Gastrocnemius medialis (tissue), 4 donors: ENCODE measurements at regions not wholly inside any gene's neighbourhood (a gene's known extent, or its start where the extent isn't known, plus 50 kb on each side); places are given as distances from the start of the nearest gene placed in this dataset.

Experiments used
- ATAC-seq, 2 donors: fragments of 150-250 bp; one replicate each; pipeline ENCODE4 v1.9.1; 2016
- DNase-seq, 2 donors: peaks; one replicate each; pipeline ENCODE4 v3.0.0-alpha.2; 2019
- H3K27ac ChIP-seq, 4 donors: fragments of 200-600 bp; sonication (generic); 1 replicate in 1 of 4; 2 replicates in 3 of 4; pipeline ENCODE4 v1.5.1; 2016 to 2018; ENCODE audit warnings: mild to moderate bottlenecking in 2 of 4, moderate library complexity in 1 of 4
- H3K27me3 ChIP-seq, 3 donors: fragments of 200-600 bp; sonication (generic) in 2 of 3; 1 replicate in 1 of 3; 2 replicates in 2 of 3; pipeline versions ENCODE4 v1.5.1 to v1.6.0; 2016 to 2019; ENCODE audit warnings: mild to moderate bottlenecking in 1 of 3, moderate library complexity in 1 of 3
- H3K36me3 ChIP-seq, 2 donors: fragments of 200-600 bp; sonication (generic) in 1 of 2; one replicate each; pipeline ENCODE4 v1.5.1; 2017 to 2018
- H3K4me1 ChIP-seq, 2 donors: fragments of 200-600 bp; sonication (generic) in 1 of 2; one replicate each; pipeline ENCODE4 v1.5.1; 2016 to 2017; ENCODE audit warnings: mild to moderate bottlenecking in 2 of 2
- H3K4me3 ChIP-seq, 4 donors: fragments of 200-600 bp; sonication (generic) in 3 of 4; 1 replicate in 1 of 4; 2 replicates in 3 of 4; pipeline ENCODE4 v1.5.1; 2016 to 2019; ENCODE audit warnings: mild to moderate bottlenecking in 2 of 4
- H3K9me3 ChIP-seq, 3 donors: fragments of 200-600 bp; sonication (generic) in 2 of 3; 1 replicate in 1 of 3; 2 replicates in 2 of 3; pipeline ENCODE4 v1.5.1; 2016 to 2019
- CTCF ChIP-seq, 5 experiments: fragments of 450-650 bp in 3 of 5; fragments of 200-600 bp in 2 of 5; sonication (generic) in 2 of 5; IDR thresholded peaks in 4 of 5; conservative IDR thresholded peaks in 1 of 5; 1 replicate in 4 of 5; 2 replicates in 1 of 5; pipeline ENCODE4 v1.5.1; 2016 to 2019; ENCODE audit warnings: antibody characterized with exemption in 5 of 5, mild to moderate bottlenecking in 3 of 5, moderate library complexity in 3 of 5
- POLR2A ChIP-seq, 2 donors: fragments of 450-650 bp; IDR thresholded peaks; one replicate each; pipeline ENCODE4 v1.6.1; 2017; ENCODE audit warnings: antibody characterized with exemption in 2 of 2, mild to moderate bottlenecking in 2 of 2, moderate library complexity in 2 of 2
- in situ Hi-C, 4 donors: fragments of 200-750 bp; cut with MboI; loops; one replicate each; pipeline versions ENCODE4 v1.15.0 to v1.8.0; 2017; ENCODE audit warnings: low sequenced_read_pairs in 4 of 4
- intact Hi-C: fragments of 100-400 bp; cut with DNase I; formaldehyde crosslinking; loops from one replicate; pipeline ENCODE4 v1.15.1; 2023; ENCODE audit warnings: low total_unique reads

GRCh38 chr6:23455754-23456153 is 670.3 kb upstream of the NRSN1 start:
- Histone ChIP-seq H3K4me3 (no peak overlapping the region), H3K9me3 (no peaks in the 10 kb centered on the region), H3K4me1 (no peaks in the 10 kb centered on the region), H3K27me3 (no peaks in the 10 kb centered on the region), H3K36me3 (no peaks in the 10 kb centered on the region), H3K27ac (no peak overlapping the region)
- in situ Hi-C loops (no loop called here), intact Hi-C loops (no loop called here)
- no peak for ATAC-seq
- TF ChIP-seq CTCF (IDR thresholded peaks at IDR 0.05 in 4 of 5, conservative IDR thresholded peaks at IDR 0.05 in 1 of 5) (no peak), POLR2A (IDR thresholded peaks at IDR 0.05) (no peak)
- no peak for DNase-seq

GRCh38 chr6:23456396-23456795 is 669.6 kb upstream of the NRSN1 start:
- in situ Hi-C loops: no loop called here
- H3K27me3 ChIP-seq: no peaks in the 10 kb centered on the region
- no peak for ATAC-seq

GRCh38 chr6:23457321-23457720 is 668.7 kb upstream of the NRSN1 start:
- TF ChIP-seq CTCF (IDR thresholded peaks at IDR 0.05 in 4 of 5, conservative IDR thresholded peaks at IDR 0.05 in 1 of 5) (no peak), POLR2A (IDR thresholded peaks at IDR 0.05) (no peak)
- no peaks in the 10 kb centered on the region for H3K4me1 ChIP-seq
- no peaks in the 10 kb centered on the region for H3K36me3 ChIP-seq
- H3K9me3 ChIP-seq: no peaks in the 10 kb centered on the region
- in situ Hi-C loops (no loop called here), intact Hi-C loops (no loop called here)
- H3K4me3 ChIP-seq: no peak overlapping the region
- H3K27me3 ChIP-seq: no peaks in the 10 kb centered on the region
- DNase-seq: no peak
- no peak for ATAC-seq
- no peak overlapping the region for H3K27ac ChIP-seq

More at GRCh38 chr6:23456396-23456795, 669.6 kb upstream of the NRSN1 start:
- Histone ChIP-seq H3K9me3 (no peaks in the 10 kb centered on the region), H3K27ac (no peak overlapping the region), H3K4me1 (no peaks in the 10 kb centered on the region), H3K4me3 (no peak overlapping the region), H3K36me3 (no peaks in the 10 kb centered on the region)
- DNase-seq: no peak
- TF ChIP-seq POLR2A (IDR thresholded peaks at IDR 0.05) (no peak), CTCF (IDR thresholded peaks at IDR 0.05 in 4 of 5, conservative IDR thresholded peaks at IDR 0.05 in 1 of 5) (no peak)
- intact Hi-C loops: no loop called here

- H3K4me3 ChIP-seq: no peak overlapping the region
- no peaks in the 10 kb centered on the region for H3K9me3 ChIP-seq
- DNase-seq (no peak), ATAC-seq (no peak)
- no peaks in the 10 kb centered on the region for H3K36me3 ChIP-seq
- no peaks in the 10 kb centered on the region for H3K4me1 ChIP-seq
- no peak overlapping the region for H3K27ac ChIP-seq
- TF ChIP-seq CTCF (IDR thresholded peaks at IDR 0.05 in 4 of 5, conservative IDR thresholded peaks at IDR 0.05 in 1 of 5): no peak
- no peak for TF ChIP-seq POLR2A (IDR thresholded peaks at IDR 0.05)
- intact Hi-C loops: no loop called here
- H3K27me3 ChIP-seq: no peaks in the 10 kb centered on the region
- in situ Hi-C loops: no loop called here
Measured at GRCh38 chr6:23465912-23466311, 660.1 kb upstream of the NRSN1 start.

- intact Hi-C loops: no loop called here
- Histone ChIP-seq H3K27ac (no peak overlapping the region), H3K27me3 (no peaks in the 10 kb centered on the region), H3K9me3 (no peaks in the 10 kb centered on the region), H3K4me1 (no peaks in the 10 kb centered on the region), H3K4me3 (no peak overlapping the region), H3K36me3 (no peaks in the 10 kb centered on the region)
- in situ Hi-C loops: no loop called here
- ATAC-seq (no peak), DNase-seq (no peak)
- TF ChIP-seq POLR2A (IDR thresholded peaks at IDR 0.05): no peak
- no peak for TF ChIP-seq CTCF (IDR thresholded peaks at IDR 0.05 in 4 of 5, conservative IDR thresholded peaks at IDR 0.05 in 1 of 5)
Measured at GRCh38 chr6:23477586-23477985, 648.4 kb upstream of the NRSN1 start.
